ENCODE measurements at regions not wholly inside any gene's neighbourhood (a gene's known extent, or its start where the extent isn't known, plus 50 kb on each side); places are given as distances from the start of the nearest gene placed in this dataset.

GRCh38 chr5:96143450-96143849 lies 181.8 kb upstream of the ELL2 start:
- no peak for DNase-seq (ENCODE audit: low read depth in 4 of 4, low spot score in 2 of 4)

DNA sequence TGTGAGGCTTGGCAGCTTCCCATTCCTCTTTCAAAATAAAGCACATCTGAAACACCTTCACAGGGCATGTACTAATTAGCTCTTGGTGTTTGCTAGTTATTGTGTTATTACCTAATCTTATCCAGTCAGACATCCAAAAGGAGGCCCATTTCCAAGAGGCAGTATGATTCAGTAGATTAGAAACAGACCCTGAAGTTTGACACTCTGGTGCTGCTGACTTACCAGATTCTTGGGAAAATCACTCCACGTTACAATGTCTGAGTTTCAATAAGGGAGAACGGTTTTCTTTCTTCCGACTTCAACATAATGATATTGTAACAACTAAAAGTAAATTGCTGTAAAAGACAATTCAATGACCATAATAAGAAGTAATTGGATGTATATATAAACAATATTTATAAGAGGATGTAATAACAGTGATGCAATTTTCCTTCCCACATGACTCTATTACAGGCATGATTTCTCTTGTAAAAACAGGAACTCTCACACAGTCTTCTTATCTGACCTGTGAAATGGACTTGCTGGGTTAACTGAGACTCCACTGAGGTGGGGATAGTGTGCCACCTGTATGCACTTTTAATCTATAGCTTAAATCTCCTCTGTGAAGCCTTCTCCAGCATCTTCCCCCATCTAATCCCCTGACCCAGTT lies 181.3 kb upstream of the ELL2 start:
- DNase-seq (ENCODE audit: low read depth in 4 of 4, low spot score in 2 of 4): no peak

GRCh38 chr5:96142184-96142781 lies 180.6 kb upstream of the ELL2 start:
- DNase-seq (ENCODE audit: low read depth in 4 of 4, low spot score in 2 of 4): no peak

GRCh38 chr5:96141749-96142148 lies 180.1 kb upstream of the ELL2 start:
- DNase-seq (ENCODE audit: low read depth in 4 of 4, low spot score in 2 of 4): no peak

GRCh38 chr5:96140496-96140895 lies 178.8 kb upstream of the ELL2 start:
- no peak for DNase-seq (ENCODE audit: low read depth in 4 of 4, low spot score in 2 of 4)

DNA sequence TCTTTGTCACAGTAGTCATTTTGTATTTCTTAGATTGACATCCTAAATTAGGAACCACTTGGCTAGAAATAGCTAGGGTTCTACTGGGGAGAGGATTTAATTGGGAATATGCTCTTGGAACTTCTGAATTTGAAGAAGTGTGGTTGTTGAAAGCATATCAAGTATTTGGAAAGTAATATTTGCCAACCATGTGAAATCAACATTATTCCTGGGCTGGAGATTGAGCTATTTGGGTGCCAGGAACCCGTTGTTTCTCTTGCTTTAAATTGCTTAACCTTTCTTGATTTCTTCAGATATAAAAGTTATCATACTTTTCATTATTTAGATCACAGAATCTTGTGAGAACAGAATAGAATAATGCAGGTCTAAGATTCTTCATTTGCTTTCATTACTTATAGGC lies 178.4 kb upstream of the ELL2 start:
- no peak for DNase-seq (ENCODE audit: low read depth in 4 of 4, low spot score in 2 of 4)

DNA sequence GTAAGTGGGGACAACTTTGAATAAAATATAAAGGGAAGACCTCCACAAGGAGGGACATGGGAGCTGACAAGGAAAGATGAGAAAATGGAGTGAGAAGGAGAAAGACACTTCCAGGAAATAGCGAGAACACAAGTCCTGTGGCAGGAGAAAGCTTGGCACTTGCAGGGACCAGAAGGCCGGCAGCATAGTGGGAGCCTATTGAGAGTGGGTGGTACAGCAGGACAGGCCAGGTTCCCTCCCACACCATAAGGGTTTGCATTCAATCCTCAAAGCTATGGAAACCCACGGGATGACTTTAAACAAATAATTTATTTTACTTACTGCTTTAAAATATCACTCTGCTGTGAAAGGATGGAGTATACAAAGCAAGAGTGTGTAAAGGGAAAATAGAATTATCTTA lies 173.2 kb upstream of the ELL2 start:
- no peak for DNase-seq (ENCODE audit: low read depth in 4 of 4, low spot score in 2 of 4)

GRCh38 chr5:96133341-96134079 lies 171.9 kb upstream of the ELL2 start:
- DNase-seq (ENCODE audit: low read depth in 4 of 4, low spot score in 2 of 4): no peak

GRCh38 chr5:96129276-96129675 lies 167.6 kb upstream of the ELL2 start:
- DNase-seq (ENCODE audit: low read depth in 4 of 4, low spot score in 2 of 4): no peak

- no peak for DNase-seq (ENCODE audit: low read depth in 4 of 4, low spot score in 2 of 4)
These were observed 166.7 kb upstream of the ELL2 start for GRCh38 chr5:96128204-96128864.

DNA sequence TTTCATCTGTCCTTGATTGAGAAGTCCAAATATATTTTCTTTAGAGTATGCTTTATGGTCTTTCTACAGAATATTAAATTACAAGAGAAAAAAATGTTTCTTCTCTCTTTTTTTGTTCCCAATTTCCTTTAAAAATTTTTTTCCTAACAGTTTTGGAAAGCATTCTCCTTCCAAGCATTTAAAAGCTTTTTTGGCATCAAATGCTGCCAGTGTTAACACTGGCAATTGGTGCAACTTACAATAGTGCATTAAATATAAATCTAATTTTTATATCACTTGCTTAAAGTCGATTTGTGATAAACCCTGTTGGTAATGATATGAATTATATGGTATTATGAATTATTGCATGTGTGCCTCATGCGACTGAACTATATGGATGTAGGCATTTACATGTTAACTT lies 165.9 kb upstream of the ELL2 start:
- no peak for DNase-seq (ENCODE audit: low read depth in 4 of 4, low spot score in 2 of 4)

GRCh38 chr5:96125231-96125891 lies 163.7 kb upstream of the ELL2 start:
- no peak for DNase-seq (ENCODE audit: low read depth in 4 of 4, low spot score in 2 of 4)

GRCh38 chr5:96124589-96124988 lies 162.9 kb upstream of the ELL2 start:
- no peak for DNase-seq (ENCODE audit: low read depth in 4 of 4, low spot score in 2 of 4)

GRCh38 chr5:96123418-96123817 lies 161.8 kb upstream of the ELL2 start:
- DNase-seq (ENCODE audit: low read depth in 4 of 4, low spot score in 2 of 4): no peak

- DNase-seq (ENCODE audit: low read depth in 4 of 4, low spot score in 2 of 4): no peak
These were observed 159.7 kb upstream of the ELL2 start for GRCh38 chr5:96121364-96121763.

- DNase-seq (ENCODE audit: low read depth in 4 of 4, low spot score in 2 of 4): no peak
These were observed 158.5 kb upstream of the ELL2 start for GRCh38 chr5:96120120-96120519.

DNA sequence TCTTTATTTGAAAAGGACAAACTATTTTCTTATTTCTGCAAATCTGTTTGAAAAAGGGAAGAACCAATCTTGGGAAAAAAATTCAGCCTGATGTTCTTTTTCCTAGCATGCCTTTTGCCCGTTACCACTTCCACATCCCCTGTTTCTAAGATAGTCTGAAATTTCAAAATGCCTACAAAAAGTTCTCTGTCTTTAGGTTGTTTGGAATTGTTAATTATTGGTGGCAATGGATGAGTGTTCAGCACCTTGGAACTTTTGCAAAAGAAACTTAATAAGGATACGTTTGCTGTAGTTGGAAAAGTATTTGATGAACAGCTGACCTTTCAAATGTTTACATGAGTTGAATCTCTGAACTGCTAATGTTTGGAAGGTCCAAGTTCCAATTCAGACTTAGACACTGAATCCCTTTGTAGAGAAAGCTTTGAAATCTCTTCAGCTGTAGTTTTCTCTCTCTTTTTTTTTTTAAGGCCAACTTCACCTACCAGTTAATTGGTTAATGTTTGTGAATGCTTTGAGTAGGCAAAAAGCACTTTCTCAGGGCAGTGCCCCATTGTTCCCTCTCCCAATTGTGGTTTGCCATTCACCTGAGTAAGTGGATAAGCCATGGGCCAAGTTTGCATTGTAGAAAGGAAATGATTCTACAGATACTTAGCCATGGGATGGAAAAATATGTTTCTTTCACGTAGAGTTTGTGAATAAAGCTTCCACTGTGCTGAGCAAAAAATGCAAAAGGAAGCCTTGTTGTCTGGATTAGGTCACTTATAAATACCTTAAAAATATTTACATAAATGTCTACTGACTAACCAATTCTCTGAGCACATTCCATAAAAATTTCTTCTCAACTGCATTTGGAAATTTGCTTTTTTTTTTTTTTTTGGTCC lies 156.4 kb upstream of the ELL2 start:
- no peak for DNase-seq (ENCODE audit: low read depth in 4 of 4, low spot score in 2 of 4)

DNA sequence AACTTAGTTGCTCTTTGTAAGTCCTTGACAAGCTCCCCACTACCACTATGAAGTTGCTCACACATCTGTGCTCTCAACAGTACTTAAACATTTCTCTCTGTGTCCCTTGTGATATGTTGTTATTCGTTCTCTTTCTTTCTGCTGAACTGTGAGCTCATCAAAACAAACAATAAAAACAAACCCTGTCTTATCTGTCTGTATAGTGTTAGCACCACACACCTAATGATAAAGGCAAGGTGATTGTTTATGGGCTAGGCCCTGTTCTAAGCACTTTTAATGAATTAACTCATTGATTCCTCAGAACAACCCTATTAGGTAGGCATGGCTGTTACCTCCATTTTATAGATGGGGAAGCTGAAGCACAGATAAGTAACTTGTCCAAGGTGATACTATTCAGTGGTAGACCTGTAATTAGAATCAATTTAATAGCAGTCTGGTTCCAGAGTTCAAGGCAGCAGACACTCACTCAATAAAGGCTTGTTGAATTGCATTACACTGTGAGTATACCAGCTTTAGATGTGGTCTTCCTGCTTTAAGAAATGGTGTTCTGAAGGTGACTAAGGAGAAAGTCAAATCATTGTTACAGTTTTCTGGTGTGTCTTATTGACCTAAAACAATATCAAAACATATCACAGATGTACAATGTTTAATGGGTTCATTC lies 153.6 kb upstream of the ELL2 start:
- no peak for DNase-seq (ENCODE audit: low read depth in 4 of 4, low spot score in 2 of 4)

- no peak for DNase-seq (ENCODE audit: low read depth in 4 of 4, low spot score in 2 of 4)
These were observed 153.1 kb upstream of the ELL2 start for GRCh38 chr5:96114736-96115135.
